ENCODE measurements at regions not wholly inside any gene's neighbourhood (a gene's known extent, or its start where the extent isn't known, plus 50 kb on each side); places are given as distances from the start of the nearest gene placed in this dataset.

- no TSS peak for BruUV-seq (replicated peaks)
- Histone ChIP-seq H3K36me3 (ENCODE audit: insufficient read depth, low read length, poor library complexity, severe bottlenecking) (no peaks in the 10 kb centered on the region), H3K9me3 (ENCODE audit: low read depth, low read length, poor library complexity, severe bottlenecking) (no peaks in the 10 kb centered on the region), H3K4me1 (ENCODE audit: insufficient read depth, low read length, poor library complexity, severe bottlenecking) (no peaks in the 10 kb centered on the region), H3K4me3 (ENCODE audit: low read depth, low read length, poor library complexity, severe bottlenecking) (no peak overlapping the region), H3K27ac (ENCODE audit: low read depth, low read length, poor library complexity, severe bottlenecking) (no peak overlapping the region), H3K27me3 (replicated peaks; ENCODE audit: insufficient read depth, low read depth, low read length, poor library complexity) (peaks cover 73% of the 10 kb centered on the region)
- CTCF ChIA-PET, result no interaction called here
- DNase-seq (ENCODE audit: low spot score), result no peak
- intact Hi-C loops (cut with micrococcal nuclease; ENCODE audit: unreplicated experiment), result no loop called here
- TF ChIP-seq EZH2 (IDR thresholded peaks at IDR 0.05; ENCODE audit: borderline replicate concordance, low read depth, low read length, poor library complexity, severe bottlenecking), result no peak
- no peak for TF ChIP-seq CTCF (conservative IDR thresholded peaks at IDR 0.05; ENCODE audit: low read depth, low read length)
- POLR2A ChIA-PET (ENCODE audit: low non-redundant PET), result no interaction called here
Observed at GRCh38 chr13:91112924-91113277, 234.6 kb upstream of the MIR17HG start.

GRCh38 chr13:91115776-91116175 is 231.7 kb upstream of the MIR17HG start:
- H3K36me3 ChIP-seq (ENCODE audit: insufficient read depth, low read length, poor library complexity, severe bottlenecking), result no peaks in the 10 kb centered on the region
- TF ChIP-seq EZH2 (IDR thresholded peaks at IDR 0.05; ENCODE audit: borderline replicate concordance, low read depth, low read length, poor library complexity, severe bottlenecking) (no peak), CTCF (conservative IDR thresholded peaks at IDR 0.05; ENCODE audit: low read depth, low read length) (no peak)
- H3K4me3 ChIP-seq (ENCODE audit: low read depth, low read length, poor library complexity, severe bottlenecking), result no peak overlapping the region
- H3K27ac ChIP-seq (ENCODE audit: low read depth, low read length, poor library complexity, severe bottlenecking), result no peak overlapping the region
- H3K27me3 ChIP-seq (replicated peaks; ENCODE audit: insufficient read depth, low read depth, low read length, poor library complexity), result peaks cover 84% of the 10 kb centered on the region
- intact Hi-C loops (cut with micrococcal nuclease; ENCODE audit: unreplicated experiment), result no loop called here
- H3K9me3 ChIP-seq (ENCODE audit: low read depth, low read length, poor library complexity, severe bottlenecking), result no peaks in the 10 kb centered on the region
- no TSS peak for BruUV-seq (replicated peaks)
- ChIA-PET POLR2A (ENCODE audit: low non-redundant PET) (no interaction called here), CTCF (no interaction called here)
- H3K4me1 ChIP-seq (ENCODE audit: insufficient read depth, low read length, poor library complexity, severe bottlenecking), result no peaks in the 10 kb centered on the region
- DNase-seq (ENCODE audit: low spot score), result no peak

GRCh38 chr13:91117351-91117750 is 230.1 kb upstream of the MIR17HG start:
- Histone ChIP-seq H3K36me3 (ENCODE audit: insufficient read depth, low read length, poor library complexity, severe bottlenecking) (no peaks in the 10 kb centered on the region), H3K9me3 (ENCODE audit: low read depth, low read length, poor library complexity, severe bottlenecking) (no peaks in the 10 kb centered on the region), H3K27me3 (replicated peaks; ENCODE audit: insufficient read depth, low read depth, low read length, poor library complexity) (peaks cover 68% of the 10 kb centered on the region), H3K4me1 (ENCODE audit: insufficient read depth, low read length, poor library complexity, severe bottlenecking) (no peaks in the 10 kb centered on the region), H3K27ac (ENCODE audit: low read depth, low read length, poor library complexity, severe bottlenecking) (no peak overlapping the region), H3K4me3 (ENCODE audit: low read depth, low read length, poor library complexity, severe bottlenecking) (no peak overlapping the region)
- ChIA-PET CTCF (no interaction called here), POLR2A (ENCODE audit: low non-redundant PET) (no interaction called here)
- TF ChIP-seq EZH2 (IDR thresholded peaks at IDR 0.05; ENCODE audit: borderline replicate concordance, low read depth, low read length, poor library complexity, severe bottlenecking) (no peak), CTCF (conservative IDR thresholded peaks at IDR 0.05; ENCODE audit: low read depth, low read length) (no peak)
- no peak for DNase-seq (ENCODE audit: low spot score)
- intact Hi-C loops (cut with micrococcal nuclease; ENCODE audit: unreplicated experiment), result no loop called here
- no TSS peak for BruUV-seq (replicated peaks)

Measured in A673 (cell line).